HG03469 (cell line): ENCODE measurements at regions not wholly inside any gene's neighbourhood (a gene's known extent, or its start where the extent isn't known, plus 50 kb on each side); places are given as distances from the start of the nearest gene placed in this dataset.

Source experiments
- ATAC-seq: cut with Tn5 transposase; IDR thresholded peaks from one replicate; pipeline ENCODE4 v1.9.1; 2021; ENCODE audit warnings: mild to moderate bottlenecking, moderate library complexity, moderate number of reproducible peaks; ENCODE audit not compliant: unreplicated experiment

GRCh38 chr20:16220826-16221225 is 352.4 kb downstream of the KIF16B start:
- ATAC-seq: no peak

GRCh38 chr20:16219182-16219581 is 354.1 kb downstream of the KIF16B start:
- ATAC-seq: no peak

GRCh38 chr20:16216914-16217230 is 356.4 kb downstream of the KIF16B start:
- no peak for ATAC-seq

- ATAC-seq: no peak
These were observed 356.9 kb downstream of the KIF16B start for GRCh38 chr20:16216227-16216913.

DNA sequence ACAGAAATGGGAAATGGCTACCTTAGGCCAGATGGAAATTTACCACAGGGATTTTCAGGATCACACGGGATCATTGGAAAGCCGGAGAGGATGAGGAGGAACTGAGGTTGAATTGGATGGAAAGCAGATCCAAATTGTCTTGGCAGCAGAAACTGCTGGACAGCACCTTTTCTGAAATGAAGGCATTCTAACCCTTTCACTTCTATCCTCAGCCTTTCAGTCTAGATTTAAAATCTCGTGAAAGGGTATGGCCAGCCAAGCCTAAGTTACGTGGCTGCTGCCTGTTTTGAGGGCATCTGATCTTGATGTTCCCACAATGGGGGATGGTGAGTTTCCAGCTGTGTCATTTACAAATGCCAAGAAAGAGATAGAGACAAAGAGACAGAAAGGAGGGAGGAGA is 358.2 kb downstream of the KIF16B start:
- ATAC-seq: no peak

DNA sequence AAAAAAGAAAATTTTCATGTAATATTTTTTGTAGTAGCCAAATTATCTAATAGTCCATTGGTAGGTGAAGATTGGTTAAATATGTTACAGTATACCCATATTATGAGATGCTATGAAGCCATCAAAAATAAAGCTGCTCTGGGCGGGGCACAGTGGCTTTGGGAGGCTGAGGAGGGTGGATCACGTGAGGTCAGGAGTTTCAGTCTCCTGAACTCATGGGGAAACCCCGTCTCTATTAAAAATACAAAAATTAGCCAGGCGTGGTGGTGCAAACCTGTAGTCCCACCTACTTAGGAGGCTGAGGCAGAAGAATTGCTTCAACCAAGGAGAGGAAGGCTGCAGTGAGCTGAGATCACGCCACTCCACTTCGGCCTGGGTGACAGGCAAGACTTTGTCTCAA is 360.5 kb downstream of the KIF16B start:
- ATAC-seq: no peak

GRCh38 chr20:16209951-16210361 is 363.3 kb downstream of the KIF16B start:
- ATAC-seq: no peak

DNA sequence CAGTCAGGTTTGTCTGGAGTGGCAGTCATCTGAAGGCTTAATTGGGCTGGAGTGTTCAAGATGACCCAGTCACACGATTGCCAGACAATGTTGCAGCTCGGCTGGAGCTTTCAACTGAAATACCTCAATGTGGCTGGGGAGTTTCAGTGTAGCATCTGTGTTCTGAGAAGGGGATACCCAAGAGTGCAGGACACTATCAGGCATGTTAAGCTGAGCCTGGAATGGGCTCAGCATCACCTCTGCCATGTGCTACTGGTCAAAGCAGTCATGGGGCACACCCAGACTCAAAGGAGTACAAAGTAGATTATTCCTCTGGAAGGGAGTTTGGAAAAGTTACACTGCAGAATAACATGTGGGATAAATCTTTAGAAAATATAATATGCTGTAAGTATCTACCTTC is 363.9 kb downstream of the KIF16B start:
- ATAC-seq: no peak

- ATAC-seq: no peak
These were observed 364.8 kb downstream of the KIF16B start for GRCh38 chr20:16208443-16208842.

- ATAC-seq: no peak
These were observed 366.4 kb downstream of the KIF16B start for GRCh38 chr20:16206817-16207216.

DNA sequence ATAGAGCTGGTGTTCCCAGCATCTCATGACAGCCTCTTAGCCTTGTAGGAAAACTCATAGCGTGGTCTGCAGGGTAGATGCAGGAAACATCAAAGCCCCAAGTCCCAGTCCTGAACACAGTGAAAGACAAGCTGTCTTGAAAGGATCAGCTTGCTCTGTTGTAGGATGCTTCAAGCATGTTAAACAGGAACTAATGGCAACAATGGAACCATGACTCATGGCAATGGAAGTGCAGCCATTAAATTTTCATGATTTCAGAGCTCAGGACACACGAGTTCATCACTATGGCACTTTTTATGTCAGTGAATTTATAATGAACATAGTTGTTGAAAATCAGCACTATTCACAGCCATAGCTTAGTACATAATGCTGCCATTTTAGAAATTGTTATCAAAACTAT is 367.7 kb downstream of the KIF16B start:
- no peak for ATAC-seq

GRCh38 chr20:16203096-16203495 is 370.2 kb downstream of the KIF16B start:
- ATAC-seq: no peak

GRCh38 chr20:16201191-16201590 is 372.1 kb downstream of the KIF16B start:
- ATAC-seq: no peak

DNA sequence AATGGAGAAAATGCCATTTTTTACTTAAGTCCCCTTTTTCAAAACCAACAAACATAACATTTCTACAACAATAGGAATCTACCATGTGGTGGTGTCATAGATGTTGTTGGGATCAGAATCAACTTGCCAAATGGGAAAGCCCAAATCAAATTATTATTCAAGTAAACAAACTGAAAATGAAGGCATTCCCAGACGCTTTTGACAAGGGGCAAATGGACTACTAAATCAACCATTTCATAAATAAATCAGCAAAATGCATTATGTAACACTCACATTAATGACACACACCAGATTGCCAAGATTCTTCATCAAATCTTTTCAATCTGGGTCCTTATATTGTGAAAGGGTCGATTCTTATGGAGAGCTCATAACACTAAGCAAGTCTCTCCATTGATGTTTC is 375.6 kb downstream of the KIF16B start:
- no peak for ATAC-seq

- no peak for ATAC-seq
These were observed 377.6 kb downstream of the KIF16B start for GRCh38 chr20:16195671-16196070.

DNA sequence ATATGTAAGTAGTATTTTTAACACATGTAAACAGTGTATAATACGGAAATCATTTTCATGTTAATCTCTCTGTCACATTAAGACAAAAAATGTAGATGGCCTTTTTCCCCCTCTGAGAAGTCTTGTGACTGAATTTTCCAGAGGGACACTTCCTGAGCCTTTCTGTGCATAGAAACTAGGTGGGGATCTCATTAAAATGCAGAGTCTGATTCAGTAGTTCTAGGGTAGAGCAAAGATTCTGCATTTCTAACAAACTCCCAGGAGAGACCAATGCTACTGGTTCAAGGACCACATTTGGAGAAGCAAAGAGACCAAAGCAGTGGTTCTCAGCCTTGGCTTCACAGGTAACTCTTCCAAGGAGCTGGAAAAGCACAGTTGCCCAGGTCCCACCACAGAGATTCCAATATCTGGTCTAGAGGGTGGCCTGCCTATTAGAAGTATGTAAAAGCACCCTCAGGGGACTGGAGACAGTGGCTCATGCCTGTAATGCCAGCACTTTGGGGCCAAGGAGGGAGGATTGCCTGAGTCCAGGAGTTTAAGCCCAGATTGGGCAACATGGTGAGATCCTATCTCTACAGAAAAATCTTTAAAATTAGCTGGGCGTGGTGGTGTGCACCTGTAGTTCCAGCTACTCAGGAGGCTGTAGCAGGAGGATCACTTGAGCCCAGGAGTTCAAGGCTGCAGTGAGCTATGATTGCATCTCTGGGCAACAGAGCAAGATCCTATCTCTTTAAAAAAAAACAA is 378.5 kb downstream of the KIF16B start:
- ATAC-seq: no peak

DNA sequence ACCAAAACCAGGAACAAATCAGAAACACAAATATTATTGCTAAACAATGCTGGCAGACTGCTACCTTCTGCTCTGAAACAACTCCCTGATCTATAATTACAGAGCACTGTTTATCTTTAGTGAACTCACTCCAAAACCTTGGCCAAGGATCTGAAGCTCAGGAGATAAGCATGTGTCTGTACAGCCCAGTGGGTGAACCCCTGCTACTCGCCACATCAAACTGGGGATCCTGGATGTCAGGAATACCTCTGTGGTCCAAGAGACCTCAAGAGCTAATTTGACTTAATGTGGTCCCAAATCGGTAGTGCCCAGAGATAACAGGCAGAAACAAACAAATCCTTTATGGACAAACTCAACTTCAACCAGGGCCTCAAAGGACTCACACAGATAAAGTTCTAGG is 381.8 kb downstream of the KIF16B start:
- ATAC-seq: no peak

- no peak for ATAC-seq
These were observed 383.9 kb downstream of the KIF16B start for GRCh38 chr20:16189371-16189770.

DNA sequence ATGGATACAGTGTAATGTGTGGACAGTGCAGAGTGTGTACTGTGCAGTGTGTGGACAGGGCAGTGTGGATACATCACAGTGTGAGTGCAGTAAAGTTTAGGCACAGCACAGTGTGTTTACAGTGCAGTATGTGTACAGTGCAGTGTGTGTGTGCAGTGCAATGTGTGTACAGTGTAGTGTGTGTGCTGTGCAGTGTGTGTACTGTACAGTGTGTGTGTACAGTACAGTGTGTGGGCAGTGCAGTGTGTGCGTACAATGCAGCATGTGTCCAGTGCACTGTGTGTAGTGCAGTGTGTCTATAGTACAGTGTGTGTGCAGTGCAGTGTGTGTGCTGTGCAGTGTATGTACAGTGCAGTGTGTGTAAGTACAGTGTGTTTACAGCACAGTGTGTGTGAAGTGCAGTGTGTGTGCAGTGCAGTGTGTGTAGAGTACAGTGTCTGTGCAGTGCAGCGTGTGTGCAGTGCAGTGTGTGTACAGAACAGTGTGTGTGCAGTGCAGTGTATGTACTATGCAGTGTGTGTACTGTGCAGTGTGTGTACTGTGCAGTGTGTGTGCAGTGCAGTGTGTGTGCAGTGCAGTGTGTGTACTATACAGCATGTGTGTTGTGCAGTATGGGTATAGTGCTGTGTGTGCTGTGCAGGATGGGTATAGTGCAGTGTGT is 385.2 kb downstream of the KIF16B start:
- no peak for ATAC-seq

GRCh38 chr20:16179919-16180318 is 393.3 kb downstream of the KIF16B start:
- no peak for ATAC-seq

- no peak for ATAC-seq
These were observed 393.9 kb downstream of the KIF16B start for GRCh38 chr20:16179371-16179770.

DNA sequence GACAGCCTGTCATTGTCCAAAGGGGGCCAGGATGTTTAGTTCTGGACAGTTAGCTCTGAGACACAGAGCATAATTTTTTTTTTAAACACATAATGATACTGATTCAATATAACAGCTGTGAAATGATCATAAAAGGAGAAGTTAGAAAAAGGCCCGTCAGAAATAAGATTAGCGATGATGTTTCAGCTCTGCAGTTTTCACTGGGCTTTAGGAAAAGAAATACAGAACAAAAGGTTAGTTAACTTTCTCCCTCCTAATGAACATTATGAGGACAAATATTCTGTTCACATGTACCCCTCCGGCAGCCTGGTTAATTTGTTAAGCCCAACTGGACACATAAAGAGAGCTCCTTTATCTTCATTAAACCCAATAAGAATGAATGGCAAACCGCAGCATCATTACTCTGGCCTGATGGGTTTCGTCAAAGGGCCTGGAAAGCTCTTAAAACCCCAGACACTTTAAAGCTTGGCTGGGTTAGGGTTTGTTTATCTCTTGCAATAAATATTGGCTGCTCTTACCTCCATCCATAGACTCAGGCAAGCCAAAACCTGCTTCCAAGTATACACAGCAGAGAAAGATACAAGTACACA is 394.6 kb downstream of the KIF16B start:
- no peak for ATAC-seq
